ENCODE measurements at regions not wholly inside any gene's neighbourhood (a gene's known extent, or its start where the extent isn't known, plus 50 kb on each side); places are given as distances from the start of the nearest gene placed in this dataset.
"Not testable (repeated sequence)": the region's sequence is repeated elsewhere in the genome, so short reads cannot be mapped to it uniquely, and the experiment has no call there.

GRCh38 chr9:30103647-30104394 lies 2280.6 kb upstream of the ACO1 start:
- DNase-seq (ENCODE audit: low read depth): peak; percentile 24

GRCh38 chr9:30107134-30107533 lies 2277.3 kb upstream of the ACO1 start:
- DNase-seq (ENCODE audit: low read depth): not testable (repeated sequence)

- DNase-seq (ENCODE audit: low read depth): no peak
Observed at GRCh38 chr9:30116673-30117217, 2267.7 kb upstream of the ACO1 start.

- DNase-seq (ENCODE audit: low read depth): peak; percentile 3
Observed at GRCh38 chr9:30120666-30121065, 2263.8 kb upstream of the ACO1 start.

GRCh38 chr9:30121611-30122010 lies 2262.8 kb upstream of the ACO1 start:
- DNase-seq (ENCODE audit: low read depth): no peak

- no peak for DNase-seq (ENCODE audit: low read depth)
Observed at GRCh38 chr9:30125881-30126280, 2258.6 kb upstream of the ACO1 start.

GRCh38 chr9:30127371-30127770 lies 2257.1 kb upstream of the ACO1 start:
- no peak for DNase-seq (ENCODE audit: low read depth)

- DNase-seq (ENCODE audit: low read depth): no peak
Observed at GRCh38 chr9:30140407-30140806, 2244.0 kb upstream of the ACO1 start.

- DNase-seq (ENCODE audit: low read depth): no peak
Observed at GRCh38 chr9:30160570-30160969, 2223.9 kb upstream of the ACO1 start.

GRCh38 chr9:30172206-30172605 lies 2212.2 kb upstream of the ACO1 start:
- DNase-seq (ENCODE audit: low read depth): peak; percentile 12

GRCh38 chr9:30178610-30179009 lies 2205.8 kb upstream of the ACO1 start:
- DNase-seq (ENCODE audit: low read depth): no peak

GRCh38 chr9:30193421-30193820 lies 2191.0 kb upstream of the ACO1 start:
- no peak for DNase-seq (ENCODE audit: low read depth)

GRCh38 chr9:30196941-30197340 lies 2187.5 kb upstream of the ACO1 start:
- no peak for DNase-seq (ENCODE audit: low read depth)

GRCh38 chr9:30197453-30197852 lies 2187.0 kb upstream of the ACO1 start:
- DNase-seq (ENCODE audit: low read depth): no peak

- peak; percentile 36 for DNase-seq (ENCODE audit: low read depth)
Observed at GRCh38 chr9:30197954-30198353, 2186.5 kb upstream of the ACO1 start.

GRCh38 chr9:30198463-30199309 lies 2185.8 kb upstream of the ACO1 start:
- peak; percentile 11 for DNase-seq (ENCODE audit: low read depth)

GRCh38 chr9:30201024-30201423 lies 2183.4 kb upstream of the ACO1 start:
- DNase-seq (ENCODE audit: low read depth): no peak

- no peak for DNase-seq (ENCODE audit: low read depth)
Observed at GRCh38 chr9:30235068-30235467, 2149.4 kb upstream of the ACO1 start.

GRCh38 chr9:30235564-30235963 lies 2148.9 kb upstream of the ACO1 start:
- DNase-seq (ENCODE audit: low read depth): no peak

GRCh38 chr9:30239878-30240277 lies 2144.6 kb upstream of the ACO1 start:
- DNase-seq (ENCODE audit: low read depth): no peak

- DNase-seq (ENCODE audit: low read depth): no peak
Observed at GRCh38 chr9:30243467-30243866, 2141.0 kb upstream of the ACO1 start.

- no peak for DNase-seq (ENCODE audit: low read depth)
Observed at GRCh38 chr9:30244877-30245276, 2139.6 kb upstream of the ACO1 start.

GRCh38 chr9:30250872-30251271 lies 2133.6 kb upstream of the ACO1 start:
- DNase-seq (ENCODE audit: low read depth): no peak
